GM21367 (cell line): ENCODE measurements at regions not wholly inside any gene's neighbourhood (a gene's known extent, or its start where the extent isn't known, plus 50 kb on each side); places are given as distances from the start of the nearest gene placed in this dataset.
"Not testable (repeated sequence)": the region's sequence is repeated elsewhere in the genome, so short reads cannot be mapped to it uniquely, and the experiment has no call there.

Source experiments
- ATAC-seq: cut with Tn5 transposase; IDR thresholded peaks from one replicate; pipeline ENCODE4 v1.9.1; 2021; ENCODE audit not compliant: unreplicated experiment

- no peak for ATAC-seq
Observed at GRCh38 chr17:56690441-56691291, 97.2 kb downstream of the NOG start.

GRCh38 chr17:56694825-56695224, 101.3 kb downstream of the NOG start:
- no peak for ATAC-seq

- ATAC-seq: no peak
Observed at GRCh38 chr17:56697190-56697589, 103.7 kb downstream of the NOG start.

GRCh38 chr17:56699186-56699894, 105.8 kb downstream of the NOG start:
- ATAC-seq: no peak

- no peak for ATAC-seq
Observed at GRCh38 chr17:56700919-56701420, 107.5 kb downstream of the NOG start.

- ATAC-seq: no peak
Observed at GRCh38 chr17:56707312-56708219, 114.1 kb downstream of the NOG start.

GRCh38 chr17:56708220-56708558, 114.7 kb downstream of the NOG start:
- no peak for ATAC-seq

GRCh38 chr17:56708670-56709410, 115.3 kb downstream of the NOG start:
- ATAC-seq: no peak

GRCh38 chr17:56710986-56711385, 117.5 kb downstream of the NOG start:
- no peak for ATAC-seq

- ATAC-seq: peak; percentile 88
Observed at GRCh38 chr17:56715613-56716357, 117.9 kb downstream of the C17orf67 start.

- no peak for ATAC-seq
Observed at GRCh38 chr17:56717471-56717870, 116.2 kb downstream of the C17orf67 start.

- no peak for ATAC-seq
Observed at GRCh38 chr17:56718515-56718914, 115.2 kb downstream of the C17orf67 start.

- ATAC-seq: no peak
Observed at GRCh38 chr17:56723421-56723820, 110.3 kb downstream of the C17orf67 start.

GRCh38 chr17:56724664-56725063, 109.1 kb downstream of the C17orf67 start:
- ATAC-seq: no peak

- no peak for ATAC-seq
Observed at GRCh38 chr17:56725144-56725543, 108.6 kb downstream of the C17orf67 start.

GRCh38 chr17:56727876-56728617, 105.7 kb downstream of the C17orf67 start:
- ATAC-seq: no peak

- not testable (repeated sequence) for ATAC-seq
Observed at GRCh38 chr17:56731096-56731495, 102.6 kb downstream of the C17orf67 start.

GRCh38 chr17:56733833-56734232, 99.9 kb downstream of the C17orf67 start:
- no peak for ATAC-seq

GRCh38 chr17:56735842-56736241, 97.9 kb downstream of the C17orf67 start:
- no peak for ATAC-seq
